ENCODE measurements at regions not wholly inside any gene's neighbourhood (a gene's known extent, or its start where the extent isn't known, plus 50 kb on each side); places are given as distances from the start of the nearest gene placed in this dataset.

DNA sequence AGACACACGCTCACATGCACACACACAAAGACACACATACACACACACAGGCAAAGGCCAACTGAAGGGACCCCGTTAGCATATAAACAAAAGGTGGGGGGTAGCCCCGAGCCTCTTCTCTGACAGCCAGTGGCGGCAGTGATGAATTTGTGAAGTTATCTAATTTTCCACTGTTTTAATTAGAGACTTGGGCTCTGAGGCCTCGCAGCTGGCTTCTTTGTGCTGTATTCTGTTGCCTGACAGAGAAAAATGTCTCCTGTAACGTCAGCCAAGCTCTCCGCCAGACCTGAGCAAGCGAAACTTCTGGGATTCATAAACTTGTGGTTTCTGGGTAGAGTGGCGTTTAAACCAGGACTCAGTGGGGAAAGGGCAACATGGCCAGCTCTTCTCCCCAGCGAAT, 113.9 kb upstream of the FOXF1 start:
- DNase-seq: no peak

DNA sequence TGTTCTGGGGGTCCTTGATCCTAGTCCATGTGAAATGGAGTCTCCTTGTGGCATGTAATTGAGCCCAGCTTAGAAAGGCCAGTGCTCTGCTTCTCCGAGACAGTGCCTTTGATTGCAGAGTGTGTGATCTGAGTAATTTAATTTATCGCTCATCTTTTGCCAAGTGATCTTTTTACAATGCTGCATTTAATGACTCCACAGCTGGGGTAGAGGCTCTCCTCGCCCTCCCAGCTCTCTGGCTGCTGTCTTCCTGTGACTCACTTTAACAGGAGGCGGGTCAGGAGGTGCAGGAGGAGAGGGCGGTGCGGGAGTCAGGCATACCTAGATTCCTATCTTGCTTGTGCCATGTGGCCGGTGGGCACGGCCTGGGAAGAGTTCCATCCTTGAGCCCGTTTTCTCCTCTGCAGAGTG, 113.4 kb upstream of the FOXF1 start:
- DNase-seq: no peak

DNA sequence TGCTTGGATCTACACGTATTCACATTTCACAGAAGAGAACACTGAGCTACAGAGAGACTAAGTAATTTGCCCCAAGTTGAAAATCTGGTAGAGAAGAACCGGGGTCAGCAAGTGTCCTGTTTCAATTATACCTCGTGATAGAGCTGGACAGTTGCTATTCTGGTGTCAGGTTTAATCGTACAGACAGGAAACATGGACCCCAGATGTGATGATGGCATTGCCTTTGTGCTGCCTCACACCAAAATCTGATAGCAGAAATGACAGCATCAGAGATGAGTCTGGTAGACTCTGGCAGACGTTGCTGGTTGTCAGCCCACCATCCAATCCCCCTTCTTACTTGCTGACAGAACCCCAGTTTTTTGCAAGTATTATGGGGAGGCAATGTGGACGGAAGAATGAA, 112.1 kb upstream of the FOXF1 start:
- no peak for DNase-seq

- no peak for DNase-seq
Observed at GRCh38 chr16:86398622-86399021, 111.7 kb upstream of the FOXF1 start.

- DNase-seq: no peak
Observed at GRCh38 chr16:86401126-86401525, 109.2 kb upstream of the FOXF1 start.

DNA sequence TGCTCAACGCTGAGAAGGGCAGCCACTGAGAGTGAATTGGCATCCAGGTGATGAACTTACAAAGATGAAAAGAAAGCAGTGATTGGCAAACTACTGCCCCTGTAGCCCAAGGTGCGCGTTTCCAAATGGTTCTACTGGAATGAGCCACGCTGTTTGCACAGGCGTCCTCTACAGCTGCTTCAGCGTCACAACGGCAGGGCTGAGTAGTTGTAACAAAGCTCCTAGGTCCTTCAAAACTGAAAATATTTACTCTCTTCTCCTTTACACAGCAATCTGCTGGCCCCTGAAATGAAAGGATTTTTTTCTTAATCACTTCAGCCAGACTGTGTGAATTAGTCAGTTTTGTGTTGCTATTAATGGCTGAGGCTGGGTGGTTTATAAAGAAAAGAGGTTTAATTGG, 107.2 kb upstream of the FOXF1 start:
- no peak for DNase-seq

- DNase-seq: no peak
Observed at GRCh38 chr16:86403541-86404163, 106.7 kb upstream of the FOXF1 start.

DNA sequence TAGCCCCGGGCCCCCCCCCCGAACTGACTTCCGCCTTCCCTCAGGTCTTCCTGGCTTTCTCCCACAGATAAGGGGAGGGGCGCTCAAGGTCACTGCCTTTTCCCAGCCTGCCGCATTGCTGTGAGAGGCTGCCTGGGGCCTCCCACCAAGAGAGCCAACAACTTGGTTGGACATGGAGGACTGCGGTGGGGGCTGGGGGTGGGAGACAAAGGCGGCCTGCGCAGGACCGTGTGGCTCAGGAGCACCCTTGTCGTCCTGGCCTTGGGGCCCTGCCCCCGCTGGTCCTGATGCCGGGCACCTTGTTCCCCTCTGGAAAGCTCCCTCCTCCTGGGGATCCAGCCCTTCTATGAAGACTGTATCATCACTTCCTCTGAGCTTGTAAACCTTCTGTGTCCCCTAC, 105.6 kb upstream of the FOXF1 start:
- DNase-seq: no peak

DNA sequence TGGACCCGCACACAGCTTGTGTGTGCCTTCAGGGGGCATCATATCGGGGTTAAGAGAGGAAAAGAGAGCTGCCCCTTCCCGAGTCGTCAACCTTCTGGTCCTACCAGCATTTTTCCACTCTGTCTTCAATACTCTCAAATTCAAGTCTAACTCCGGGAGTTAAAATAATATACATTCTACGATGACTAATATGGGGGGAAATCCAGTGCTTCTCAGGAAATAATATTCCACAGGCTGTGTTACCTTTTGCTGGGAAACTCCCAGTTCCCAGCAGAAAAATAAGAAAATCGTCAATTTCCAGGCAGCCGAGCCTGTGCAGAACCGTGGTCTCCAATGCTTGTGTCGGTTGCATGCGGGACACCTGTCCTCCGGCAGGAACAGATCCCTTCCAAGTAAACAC, 105.0 kb upstream of the FOXF1 start:
- DNase-seq: no peak

DNA sequence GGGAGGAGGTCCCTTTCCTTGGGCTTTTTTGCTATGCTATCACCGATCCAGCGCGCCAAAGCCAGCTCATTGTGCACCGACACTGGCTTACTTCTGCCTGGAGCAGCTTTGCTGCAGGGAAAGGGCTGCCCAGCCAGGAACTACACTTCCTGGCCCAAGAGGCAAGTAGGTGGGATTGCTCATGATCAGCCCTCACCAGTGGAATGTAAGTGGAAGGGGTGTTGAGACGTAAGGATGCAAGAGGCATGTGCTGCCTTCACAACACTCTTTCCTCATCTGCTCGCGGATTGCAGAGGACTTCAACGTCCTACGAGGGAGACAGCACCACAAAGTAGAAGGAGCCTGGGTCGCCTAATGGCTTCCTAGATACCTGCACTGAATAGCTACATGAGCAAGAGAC, 104.3 kb upstream of the FOXF1 start:
- DNase-seq: no peak

- DNase-seq: no peak
Observed at GRCh38 chr16:86408685-86409084, 101.6 kb upstream of the FOXF1 start.

GRCh38 chr16:86410081-86410480, 100.2 kb upstream of the FOXF1 start:
- no peak for DNase-seq

- DNase-seq: no peak
Observed at GRCh38 chr16:86410529-86410928, 99.8 kb upstream of the FOXF1 start.

DNA sequence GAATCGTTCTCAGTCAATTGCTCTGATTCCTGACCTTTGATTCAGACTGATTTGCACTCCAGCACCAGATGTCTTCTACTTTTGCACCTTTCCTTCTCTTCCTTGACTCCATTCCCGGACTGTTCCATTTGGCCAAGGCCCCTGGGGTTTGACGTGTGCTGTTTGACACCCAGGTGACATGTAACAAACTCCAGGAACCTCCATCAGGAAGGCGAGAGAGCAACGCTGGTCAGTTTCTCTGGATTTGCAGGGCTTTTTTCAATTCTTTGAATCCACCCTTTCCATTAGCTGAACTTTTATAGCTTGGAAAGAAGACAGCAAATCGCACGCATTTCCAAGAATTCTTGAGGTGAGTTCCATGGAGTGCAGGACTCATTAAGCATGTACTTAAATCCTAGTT, 98.4 kb upstream of the FOXF1 start:
- no peak for DNase-seq

- no peak for DNase-seq
Observed at GRCh38 chr16:86414991-86415740, 95.2 kb upstream of the FOXF1 start.

GRCh38 chr16:86418981-86419380, 91.3 kb upstream of the FOXF1 start:
- no peak for DNase-seq

DNA sequence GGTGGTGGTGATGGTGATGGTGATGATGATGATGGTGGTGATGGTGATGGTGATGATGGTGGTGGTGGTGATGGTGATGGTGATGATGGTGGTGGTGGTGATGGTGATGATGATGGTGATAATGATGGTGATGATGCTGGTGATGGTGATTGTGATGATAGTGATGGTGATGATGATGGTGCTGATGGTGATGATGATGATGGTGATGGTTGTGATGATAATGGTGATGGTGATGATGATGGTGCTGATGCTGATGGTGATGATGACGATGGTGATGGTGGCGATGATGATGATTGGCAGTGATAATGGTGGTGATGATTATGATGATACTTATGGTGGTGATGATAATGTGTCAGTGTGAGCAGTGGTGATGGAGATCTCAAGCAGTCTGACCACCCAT, 90.8 kb upstream of the FOXF1 start:
- no peak for DNase-seq

DNA sequence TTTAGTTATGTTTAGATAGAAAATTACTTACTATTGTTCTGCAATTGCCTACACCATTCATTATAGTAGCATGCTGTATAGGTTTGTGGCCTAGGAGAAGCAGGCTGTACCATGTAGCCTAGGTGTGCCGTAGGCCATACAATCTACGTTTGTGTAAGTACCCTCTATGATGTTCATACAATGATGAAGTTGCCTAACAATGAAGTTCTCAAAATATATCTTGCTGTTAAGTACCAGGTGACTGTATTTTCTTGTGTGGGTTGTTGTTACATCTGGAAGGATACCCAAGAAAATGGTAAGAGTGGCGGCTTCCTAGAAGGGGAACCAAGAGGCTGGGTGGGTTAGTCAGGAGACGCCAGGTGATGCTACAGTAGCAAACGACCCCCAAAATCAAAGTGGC, 88.3 kb upstream of the FOXF1 start:
- DNase-seq: no peak

- DNase-seq: no peak
Observed at GRCh38 chr16:86424398-86424797, 85.9 kb upstream of the FOXF1 start.

DNA sequence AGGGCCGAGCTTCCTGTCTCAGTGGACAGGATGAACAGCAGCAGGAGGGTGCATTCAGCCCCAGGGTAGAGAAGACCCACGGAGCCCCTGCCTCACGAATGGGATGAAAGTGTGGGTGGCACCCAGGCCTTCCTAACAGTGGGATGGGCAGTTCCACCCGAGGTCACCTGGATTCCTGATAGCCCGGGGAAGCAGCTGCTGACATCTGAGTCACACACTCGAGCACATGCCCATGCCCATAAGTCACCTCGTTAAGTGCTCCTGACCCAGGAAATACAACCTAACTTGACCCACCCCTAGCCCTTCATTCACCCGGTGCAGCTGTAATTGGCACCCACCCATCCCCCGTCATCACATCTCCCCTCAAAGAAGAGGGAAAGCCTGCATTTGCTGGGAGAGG, 85.3 kb upstream of the FOXF1 start:
- no peak for DNase-seq

DNA sequence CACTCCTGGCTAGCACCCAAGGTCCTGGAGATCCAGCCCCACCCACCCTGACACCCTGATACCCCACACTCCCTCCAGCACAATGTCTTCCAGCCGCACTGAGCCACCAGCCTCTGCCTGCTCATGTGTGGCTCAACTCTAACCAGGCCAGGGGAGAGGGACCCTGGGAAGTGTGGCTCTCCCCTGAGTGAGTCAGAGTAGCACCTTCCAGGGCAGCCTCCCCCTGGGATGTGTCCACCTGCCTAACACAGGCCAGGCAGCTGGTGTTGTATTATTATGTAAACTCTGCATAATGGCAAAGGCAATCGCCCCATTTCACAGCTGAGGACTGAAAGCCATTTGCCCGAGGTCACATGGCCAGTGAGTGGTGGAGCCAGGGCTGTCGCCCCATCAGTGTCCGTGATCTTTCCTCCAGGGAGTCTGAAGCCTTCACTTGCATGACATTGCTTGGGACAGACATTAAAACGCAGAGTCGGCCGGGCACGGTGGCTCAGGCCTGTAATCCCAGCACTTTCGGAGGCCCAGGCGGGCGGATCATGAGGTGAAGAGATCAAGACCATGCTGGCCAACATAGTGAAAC, 84.2 kb upstream of the FOXF1 start:
- DNase-seq: no peak

DNA sequence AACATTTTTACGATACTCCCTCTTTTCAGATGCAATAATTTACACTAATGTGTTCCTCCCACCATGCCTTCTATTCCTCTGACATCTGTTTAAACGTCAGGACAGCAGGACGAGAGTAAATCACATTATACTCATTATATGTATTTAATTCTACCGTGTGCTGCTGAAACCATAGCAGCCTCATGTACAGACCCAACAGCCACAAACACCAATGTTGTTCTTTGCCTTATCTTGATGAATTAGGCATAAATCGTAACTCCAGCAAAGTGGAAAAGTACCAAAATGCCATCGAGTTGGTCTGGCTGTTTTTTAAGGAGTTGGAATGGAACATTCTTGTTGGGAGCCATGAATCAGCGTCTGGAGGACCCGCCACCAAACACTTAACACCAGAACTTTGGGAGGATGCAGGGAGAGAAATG, 82.9 kb upstream of the FOXF1 start:
- no peak for DNase-seq

- DNase-seq: no peak
Observed at GRCh38 chr16:86428729-86429517, 81.4 kb upstream of the FOXF1 start.

GRCh38 chr16:86429663-86430062, 80.7 kb upstream of the FOXF1 start:
- DNase-seq: no peak

All from NCI-H2029 treated with DMSO at 0.1 percent for 48 hours (cell line).